ENCODE measurements at regions not wholly inside any gene's neighbourhood (a gene's known extent, or its start where the extent isn't known, plus 50 kb on each side); places are given as distances from the start of the nearest gene placed in this dataset.

DNA sequence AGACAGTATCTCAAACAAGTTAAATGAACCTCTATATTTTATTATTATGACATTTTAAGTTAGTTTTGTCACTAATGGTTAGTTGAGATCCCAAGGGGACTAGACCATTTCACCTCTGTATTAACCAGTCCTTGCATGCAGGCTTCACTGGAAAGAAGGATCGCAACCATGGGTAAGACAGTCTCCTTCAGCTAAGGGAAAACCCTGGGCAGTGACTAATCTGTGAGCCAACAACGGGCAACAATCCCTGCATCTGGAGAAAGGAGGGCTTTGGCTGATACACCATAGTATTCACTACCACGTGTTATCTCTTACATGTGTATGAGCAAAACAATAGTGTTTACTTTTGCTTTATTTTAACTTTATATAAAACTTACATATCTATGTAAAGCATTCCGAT is 708.8 kb upstream of the CHRM3 start:
- Histone ChIP-seq H3K27ac (ENCODE audit: low read depth in 1 of 2, low read length in 2 of 2) (no peak overlapping the region), H3K4me3 (ENCODE audit: low read depth in 1 of 3, low read length in 3 of 3) (no peak overlapping the region), H3K9me3 (ENCODE audit: control insufficient read depth in 4 of 4, low read length in 3 of 4) (no peaks in the 10 kb centered on the region), H3K36me3 (ENCODE audit: control insufficient read depth in 4 of 4, insufficient read depth in 3 of 4, low read depth in 1 of 4, low read length in 3 of 4) (no peaks in the 10 kb centered on the region), H3K9ac (ENCODE audit: low read depth in 1 of 2, low read length in 2 of 2) (no peak overlapping the region), H3K27me3 (ENCODE audit: control insufficient read depth in 4 of 4, insufficient read depth in 4 of 4, low read length in 3 of 4) (no peaks in the 10 kb centered on the region), H3K4me1 (ENCODE audit: control insufficient read depth in 4 of 4, insufficient read depth in 4 of 4, low read length in 3 of 4) (no peaks in the 10 kb centered on the region)
- TF ChIP-seq, protein P1, sequence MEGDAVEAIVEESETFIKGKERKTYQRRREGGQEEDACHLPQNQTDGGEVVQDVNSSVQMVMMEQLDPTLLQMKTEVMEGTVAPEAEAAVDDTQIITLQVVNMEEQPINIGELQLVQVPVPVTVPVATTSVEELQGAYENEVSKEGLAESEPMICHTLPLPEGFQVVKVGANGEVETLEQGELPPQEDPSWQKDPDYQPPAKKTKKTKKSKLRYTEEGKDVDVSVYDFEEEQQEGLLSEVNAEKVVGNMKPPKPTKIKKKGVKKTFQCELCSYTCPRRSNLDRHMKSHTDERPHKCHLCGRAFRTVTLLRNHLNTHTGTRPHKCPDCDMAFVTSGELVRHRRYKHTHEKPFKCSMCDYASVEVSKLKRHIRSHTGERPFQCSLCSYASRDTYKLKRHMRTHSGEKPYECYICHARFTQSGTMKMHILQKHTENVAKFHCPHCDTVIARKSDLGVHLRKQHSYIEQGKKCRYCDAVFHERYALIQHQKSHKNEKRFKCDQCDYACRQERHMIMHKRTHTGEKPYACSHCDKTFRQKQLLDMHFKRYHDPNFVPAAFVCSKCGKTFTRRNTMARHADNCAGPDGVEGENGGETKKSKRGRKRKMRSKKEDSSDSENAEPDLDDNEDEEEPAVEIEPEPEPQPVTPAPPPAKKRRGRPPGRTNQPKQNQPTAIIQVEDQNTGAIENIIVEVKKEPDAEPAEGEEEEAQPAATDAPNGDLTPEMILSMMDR (IDR thresholded peaks at IDR 0.05; ENCODE audit: low read depth, low read length, missing input control): no peak
- no peak for TF ChIP-seq JUND (IDR thresholded peaks at IDR 0.05)
- 72% methylated on average over 4 of the region's 4 CpGs for WGBS
- no peak for DNase-seq (ENCODE audit: low spot score)

DNA sequence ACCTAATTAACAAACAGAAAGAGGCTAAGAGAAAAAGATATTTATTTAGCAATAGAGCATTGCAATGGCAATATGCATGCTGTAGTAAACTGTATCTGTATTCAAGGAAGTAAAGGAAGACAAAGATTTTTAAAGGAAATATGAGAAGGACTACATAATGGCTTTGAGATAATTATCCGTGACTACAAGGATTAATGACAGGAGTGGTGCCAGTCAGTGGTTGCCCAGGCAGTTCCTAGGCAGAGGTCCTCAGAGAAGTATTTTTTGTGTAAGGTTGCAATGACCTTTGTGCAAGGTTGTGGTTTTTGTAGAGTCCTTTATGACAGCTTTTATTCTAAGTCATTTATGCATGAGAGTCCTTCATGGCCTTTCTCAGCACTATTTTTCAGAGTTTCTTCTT is 711.1 kb upstream of the CHRM3 start:
- TF ChIP-seq FOXA2 (IDR thresholded peaks at IDR 0.05) (no peak), GABPA (IDR thresholded peaks at IDR 0.05 in 1 of 2, conservative IDR thresholded peaks at IDR 0.05 in 1 of 2) (no peak), RAD21 (IDR thresholded peaks at IDR 0.05) (no peak), EGR1 (IDR thresholded peaks at IDR 0.05; ENCODE audit: low read depth in 2 of 2) (no peak), NR2F2 (IDR thresholded peaks at IDR 0.05) (no peak), TAF1 (conservative IDR thresholded peaks at IDR 0.05) (no peak), SP1 (IDR thresholded peaks at IDR 0.05) (no peak), FOXA1 (IDR thresholded peaks at IDR 0.05) (no peak), RXRA (IDR thresholded peaks at IDR 0.05) (no peak), JUND (IDR thresholded peaks at IDR 0.05) (no peak), HNF4G (IDR thresholded peaks at IDR 0.05) (no peak)
- TF ChIP-seq, protein P2, sequence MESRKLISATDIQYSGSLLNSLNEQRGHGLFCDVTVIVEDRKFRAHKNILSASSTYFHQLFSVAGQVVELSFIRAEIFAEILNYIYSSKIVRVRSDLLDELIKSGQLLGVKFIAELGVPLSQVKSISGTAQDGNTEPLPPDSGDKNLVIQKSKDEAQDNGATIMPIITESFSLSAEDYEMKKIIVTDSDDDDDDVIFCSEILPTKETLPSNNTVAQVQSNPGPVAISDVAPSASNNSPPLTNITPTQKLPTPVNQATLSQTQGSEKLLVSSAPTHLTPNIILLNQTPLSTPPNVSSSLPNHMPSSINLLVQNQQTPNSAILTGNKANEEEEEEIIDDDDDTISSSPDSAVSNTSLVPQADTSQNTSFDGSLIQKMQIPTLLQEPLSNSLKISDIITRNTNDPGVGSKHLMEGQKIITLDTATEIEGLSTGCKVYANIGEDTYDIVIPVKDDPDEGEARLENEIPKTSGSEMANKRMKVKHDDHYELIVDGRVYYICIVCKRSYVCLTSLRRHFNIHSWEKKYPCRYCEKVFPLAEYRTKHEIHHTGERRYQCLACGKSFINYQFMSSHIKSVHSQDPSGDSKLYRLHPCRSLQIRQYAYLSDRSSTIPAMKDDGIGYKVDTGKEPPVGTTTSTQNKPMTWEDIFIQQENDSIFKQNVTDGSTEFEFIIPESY (IDR thresholded peaks at IDR 0.05): no peak
- TF ChIP-seq, protein P3, sequence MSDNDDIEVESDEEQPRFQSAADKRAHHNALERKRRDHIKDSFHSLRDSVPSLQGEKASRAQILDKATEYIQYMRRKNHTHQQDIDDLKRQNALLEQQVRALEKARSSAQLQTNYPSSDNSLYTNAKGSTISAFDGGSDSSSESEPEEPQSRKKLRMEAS (IDR thresholded peaks at IDR 0.05): no peak
- TF ChIP-seq, protein P4, sequence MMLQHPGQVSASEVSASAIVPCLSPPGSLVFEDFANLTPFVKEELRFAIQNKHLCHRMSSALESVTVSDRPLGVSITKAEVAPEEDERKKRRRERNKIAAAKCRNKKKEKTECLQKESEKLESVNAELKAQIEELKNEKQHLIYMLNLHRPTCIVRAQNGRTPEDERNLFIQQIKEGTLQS (IDR thresholded peaks at IDR 0.05): no peak
- TF ChIP-seq, protein P5, sequence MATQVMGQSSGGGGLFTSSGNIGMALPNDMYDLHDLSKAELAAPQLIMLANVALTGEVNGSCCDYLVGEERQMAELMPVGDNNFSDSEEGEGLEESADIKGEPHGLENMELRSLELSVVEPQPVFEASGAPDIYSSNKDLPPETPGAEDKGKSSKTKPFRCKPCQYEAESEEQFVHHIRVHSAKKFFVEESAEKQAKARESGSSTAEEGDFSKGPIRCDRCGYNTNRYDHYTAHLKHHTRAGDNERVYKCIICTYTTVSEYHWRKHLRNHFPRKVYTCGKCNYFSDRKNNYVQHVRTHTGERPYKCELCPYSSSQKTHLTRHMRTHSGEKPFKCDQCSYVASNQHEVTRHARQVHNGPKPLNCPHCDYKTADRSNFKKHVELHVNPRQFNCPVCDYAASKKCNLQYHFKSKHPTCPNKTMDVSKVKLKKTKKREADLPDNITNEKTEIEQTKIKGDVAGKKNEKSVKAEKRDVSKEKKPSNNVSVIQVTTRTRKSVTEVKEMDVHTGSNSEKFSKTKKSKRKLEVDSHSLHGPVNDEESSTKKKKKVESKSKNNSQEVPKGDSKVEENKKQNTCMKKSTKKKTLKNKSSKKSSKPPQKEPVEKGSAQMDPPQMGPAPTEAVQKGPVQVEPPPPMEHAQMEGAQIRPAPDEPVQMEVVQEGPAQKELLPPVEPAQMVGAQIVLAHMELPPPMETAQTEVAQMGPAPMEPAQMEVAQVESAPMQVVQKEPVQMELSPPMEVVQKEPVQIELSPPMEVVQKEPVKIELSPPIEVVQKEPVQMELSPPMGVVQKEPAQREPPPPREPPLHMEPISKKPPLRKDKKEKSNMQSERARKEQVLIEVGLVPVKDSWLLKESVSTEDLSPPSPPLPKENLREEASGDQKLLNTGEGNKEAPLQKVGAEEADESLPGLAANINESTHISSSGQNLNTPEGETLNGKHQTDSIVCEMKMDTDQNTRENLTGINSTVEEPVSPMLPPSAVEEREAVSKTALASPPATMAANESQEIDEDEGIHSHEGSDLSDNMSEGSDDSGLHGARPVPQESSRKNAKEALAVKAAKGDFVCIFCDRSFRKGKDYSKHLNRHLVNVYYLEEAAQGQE (IDR thresholded peaks at IDR 0.05): no peak
- TF ChIP-seq, protein P1 (IDR thresholded peaks at IDR 0.05; ENCODE audit: low read depth, low read length, missing input control): no peak
- no peak overlapping the region for H3K9ac ChIP-seq (ENCODE audit: low read depth in 1 of 2, low read length in 2 of 2)
- no peak for DNase-seq (ENCODE audit: low spot score)
- no peaks in the 10 kb centered on the region for H3K36me3 ChIP-seq (ENCODE audit: control insufficient read depth in 4 of 4, insufficient read depth in 3 of 4, low read depth in 1 of 4, low read length in 3 of 4)
- H3K4me1 ChIP-seq (ENCODE audit: control insufficient read depth in 4 of 4, insufficient read depth in 4 of 4, low read length in 3 of 4): no peaks in the 10 kb centered on the region
- no peak overlapping the region for H3K4me3 ChIP-seq (ENCODE audit: low read depth in 1 of 3, low read length in 3 of 3)
- no peak overlapping the region for H3K27ac ChIP-seq (ENCODE audit: low read depth in 1 of 2, low read length in 2 of 2)
- H3K27me3 ChIP-seq (ENCODE audit: control insufficient read depth in 4 of 4, insufficient read depth in 4 of 4, low read length in 3 of 4): no peaks in the 10 kb centered on the region
- no peaks in the 10 kb centered on the region for H3K9me3 ChIP-seq (ENCODE audit: control insufficient read depth in 4 of 4, low read length in 3 of 4)
- 48% methylated on average over 1 of the region's 1 CpG for WGBS
